Urinary bladder (tissue), 3 donors: ENCODE measurements at regions not wholly inside any gene's neighbourhood (a gene's known extent, or its start where the extent isn't known, plus 50 kb on each side); places are given as distances from the start of the nearest gene placed in this dataset.

Experiments used
- DNase-seq: peaks from one replicate; pipeline ENCODE4 v3.0.0-alpha.2; 2015; ENCODE audit errors: extremely low spot score
- H3K27ac ChIP-seq: one replicate; pipeline ENCODE4 v1.5.1; 2013; ENCODE audit warnings: low read depth, mild to moderate bottlenecking, moderate library complexity
- H3K36me3 ChIP-seq: one replicate; pipeline ENCODE4 v1.6.1; 2013; ENCODE audit warnings: mild to moderate bottlenecking, moderate library complexity; ENCODE audit not compliant: insufficient read depth
- H3K4me1 ChIP-seq: one replicate; pipeline ENCODE4 v1.6.1; 2013; ENCODE audit warnings: mild to moderate bottlenecking, moderate library complexity; ENCODE audit not compliant: insufficient read depth
- H3K4me3 ChIP-seq: one replicate; pipeline ENCODE4 v1.5.1; 2013; ENCODE audit warnings: low read depth, low read length
- WGBS: extraction: QIAGEN DNeasy Blood & Tissue Kit; methylation state at CpG from one replicate; pipeline ENCODE4 v1.1.7; 2013; 5-methylcytosine and 5-hydroxymethylcytosine counted together
- donor health status: healthy with polysubstance abuse.
- donor health status: healthy.

DNA sequence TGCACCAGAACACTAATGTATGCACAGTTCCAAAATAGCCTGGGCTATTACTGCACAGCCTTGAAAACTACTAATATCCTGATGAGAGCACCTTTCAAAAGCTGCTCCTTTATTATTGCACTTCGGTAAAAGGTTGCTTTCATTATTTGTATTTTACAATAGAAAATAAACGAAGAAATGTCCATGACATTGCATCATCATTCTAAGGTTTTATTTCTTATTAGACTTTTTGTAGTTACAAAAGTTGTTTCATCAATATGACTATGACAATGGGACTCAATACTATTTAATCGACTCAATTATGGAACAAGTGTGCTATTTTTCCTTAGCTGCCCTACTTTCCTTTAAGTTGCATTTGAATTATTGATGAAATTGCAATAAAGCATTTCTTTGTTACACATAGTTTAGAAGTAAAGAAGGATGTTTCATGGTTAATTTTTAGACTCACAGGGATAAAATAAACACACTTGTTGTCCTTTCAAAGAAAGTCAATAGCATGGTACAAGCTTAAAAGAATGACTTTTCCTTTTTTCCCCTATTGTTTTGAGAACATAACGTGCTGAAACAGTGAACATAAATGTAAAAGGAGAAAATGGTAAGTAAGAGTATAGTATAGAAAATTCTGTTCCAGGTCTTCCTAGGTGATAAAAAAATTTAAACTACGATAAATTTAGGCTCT lies 407.6 kb downstream of the BCAT1 start:
- H3K4me3 ChIP-seq = no peak overlapping the region
- 79% methylated on average over 5 of the region's 5 CpGs for WGBS
- no peak overlapping the region for H3K27ac ChIP-seq
- H3K36me3 ChIP-seq = no peaks in the 10 kb centered on the region
- H3K4me1 ChIP-seq = no peaks in the 10 kb centered on the region
- no peak for DNase-seq

- 86% methylated on average over 3 of the region's 3 CpGs for WGBS
- no peak overlapping the region for H3K4me3 ChIP-seq
- no peaks in the 10 kb centered on the region for H3K4me1 ChIP-seq
- no peak overlapping the region for H3K27ac ChIP-seq
- H3K36me3 ChIP-seq = no peaks in the 10 kb centered on the region
- no peak for DNase-seq
These were observed 409.3 kb downstream of the BCAT1 start for GRCh38 chr12:24539646-24540045.

- Histone ChIP-seq H3K4me3 (no peak overlapping the region), H3K36me3 (no peaks in the 10 kb centered on the region), H3K27ac (peak overlapping the region; percentile 32), H3K4me1 (no peaks in the 10 kb centered on the region)
- WGBS = 64% methylated on average over 3 of the region's 3 CpGs
- no peak for DNase-seq
These were observed 411.6 kb downstream of the BCAT1 start for GRCh38 chr12:24537083-24537860.

DNA sequence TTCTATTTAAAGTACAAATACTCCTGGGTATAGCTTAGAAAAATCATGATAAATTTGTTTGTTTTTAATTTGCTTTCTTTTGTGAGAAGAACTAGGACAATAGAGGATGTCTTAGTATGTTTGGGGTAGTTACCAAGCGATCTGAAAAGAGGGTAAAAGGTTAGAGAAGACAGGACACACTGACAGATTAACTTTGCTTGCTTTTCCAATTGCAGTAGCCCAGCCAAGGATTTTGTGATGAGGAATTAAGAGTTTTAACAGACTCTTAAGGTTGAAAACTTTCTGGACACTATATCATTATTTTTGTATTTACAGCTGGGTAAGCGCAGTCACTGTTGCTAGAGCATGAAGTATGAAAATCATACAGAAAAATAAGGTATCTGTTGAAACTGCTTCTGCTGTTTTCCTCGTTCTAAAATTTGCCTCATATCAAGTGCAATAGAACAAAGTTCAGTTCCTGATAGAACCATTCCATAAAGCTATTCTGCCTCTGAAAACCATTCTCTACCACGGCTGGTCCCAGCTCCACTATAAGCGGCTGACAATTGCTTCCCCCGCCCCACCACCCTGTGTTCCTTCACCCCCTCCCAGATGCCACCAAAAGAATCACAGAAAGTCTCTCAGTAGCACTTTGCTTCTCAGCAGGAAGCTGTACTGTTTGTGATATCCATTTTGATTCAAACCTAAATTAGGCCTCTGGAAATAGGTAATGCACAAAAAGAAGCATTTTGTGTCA lies 413.4 kb downstream of the BCAT1 start:
- H3K4me3 ChIP-seq = no peak overlapping the region
- 59% methylated on average over 6 of the region's 6 CpGs for WGBS
- no peak for DNase-seq
- no peaks in the 10 kb centered on the region for H3K36me3 ChIP-seq
- no peaks in the 10 kb centered on the region for H3K4me1 ChIP-seq
- H3K27ac ChIP-seq = peak overlapping the region; percentile 59

DNA sequence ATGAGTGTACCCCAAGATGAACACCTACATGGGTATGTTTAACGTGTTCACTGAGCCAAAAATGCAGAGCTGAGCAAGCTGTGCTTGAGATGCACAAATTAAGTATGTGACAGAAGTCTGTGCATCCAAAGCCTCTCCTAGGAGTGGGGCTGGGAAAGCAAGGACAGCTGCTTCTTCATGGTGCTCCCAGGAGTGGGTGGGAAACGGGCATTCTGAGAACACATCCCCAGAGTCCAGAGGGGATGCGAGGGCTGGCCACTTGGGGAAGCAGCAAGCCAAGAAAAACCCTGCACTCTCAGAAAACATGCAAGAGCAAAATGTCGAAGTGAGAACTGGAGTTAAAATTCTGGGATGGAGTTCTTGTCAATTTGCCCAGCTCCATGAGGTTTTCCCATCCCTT lies 414.3 kb downstream of the BCAT1 start:
- 54% methylated on average over 4 of the region's 4 CpGs for WGBS
- H3K36me3 ChIP-seq = no peaks in the 10 kb centered on the region
- no peak for DNase-seq
- H3K4me1 ChIP-seq = no peaks in the 10 kb centered on the region
- H3K27ac ChIP-seq = peak overlapping the region; percentile 27
- H3K4me3 ChIP-seq = no peak overlapping the region

GRCh38 chr12:24533716-24534352 lies 415.1 kb downstream of the BCAT1 start:
- no peak for DNase-seq
- no peak overlapping the region for H3K27ac ChIP-seq
- no peaks in the 10 kb centered on the region for H3K4me1 ChIP-seq
- 96% methylated on average over 3 of the region's 3 CpGs for WGBS
- H3K4me3 ChIP-seq = no peak overlapping the region
- H3K36me3 ChIP-seq = no peaks in the 10 kb centered on the region

DNA sequence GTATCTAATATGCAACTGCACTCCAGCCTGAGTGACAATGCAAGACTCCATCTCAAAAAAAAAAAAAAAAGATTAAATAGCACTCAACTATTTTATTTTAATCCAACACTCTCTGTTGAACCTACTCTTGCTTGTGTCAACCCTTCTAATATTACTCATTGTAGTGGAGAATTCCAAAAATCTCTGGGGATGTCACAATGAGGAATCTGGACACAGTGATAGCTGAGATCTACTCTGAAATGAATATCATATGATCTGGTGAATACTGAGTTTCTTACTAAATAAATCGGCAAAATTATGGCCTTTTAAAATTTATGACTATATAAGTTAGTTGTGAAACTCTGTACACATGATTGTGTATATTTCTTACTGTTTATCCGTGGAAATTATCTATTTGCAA lies 418.2 kb downstream of the BCAT1 start:
- no peak overlapping the region for H3K4me3 ChIP-seq
- H3K36me3 ChIP-seq = no peaks in the 10 kb centered on the region
- DNase-seq = no peak
- no peak overlapping the region for H3K27ac ChIP-seq
- WGBS = 53% methylated on average over 2 of the region's 2 CpGs
- no peaks in the 10 kb centered on the region for H3K4me1 ChIP-seq

GRCh38 chr12:24527102-24527501 lies 421.8 kb downstream of the BCAT1 start:
- Histone ChIP-seq H3K36me3 (no peaks in the 10 kb centered on the region), H3K4me3 (no peak overlapping the region), H3K4me1 (no peaks in the 10 kb centered on the region), H3K27ac (no peak overlapping the region)
- DNase-seq = no peak

GRCh38 chr12:24522736-24523135 lies 426.2 kb downstream of the BCAT1 start:
- DNase-seq = no peak
- H3K36me3 ChIP-seq = no peaks in the 10 kb centered on the region
- no peak overlapping the region for H3K27ac ChIP-seq
- no peak overlapping the region for H3K4me3 ChIP-seq
- no peaks in the 10 kb centered on the region for H3K4me1 ChIP-seq
- 94% methylated on average over 1 of the region's 1 CpG for WGBS

DNA sequence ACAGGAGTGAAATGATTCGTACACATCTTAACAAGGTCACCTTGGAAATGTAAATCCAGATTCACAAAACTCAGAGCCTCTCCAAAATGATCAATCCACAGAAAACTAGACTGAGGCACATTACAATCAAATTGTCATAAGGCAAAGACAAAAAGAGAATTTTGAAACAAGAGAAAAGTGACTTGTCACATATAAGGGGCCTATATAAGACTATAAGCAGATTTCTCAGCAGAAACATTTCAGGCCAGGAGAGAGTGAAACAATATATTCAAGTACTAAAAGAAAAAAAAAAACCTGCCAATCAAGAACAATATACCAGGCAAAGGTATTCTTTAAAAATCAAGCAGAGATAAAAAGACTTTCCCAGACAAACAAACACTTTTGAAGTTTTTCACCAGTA lies 429.1 kb downstream of the BCAT1 start:
- Histone ChIP-seq H3K4me3 (no peak overlapping the region), H3K4me1 (no peaks in the 10 kb centered on the region), H3K27ac (no peak overlapping the region), H3K36me3 (no peaks in the 10 kb centered on the region)
- WGBS = 95% methylated on average over 1 of the region's 1 CpG
- DNase-seq = no peak

DNA sequence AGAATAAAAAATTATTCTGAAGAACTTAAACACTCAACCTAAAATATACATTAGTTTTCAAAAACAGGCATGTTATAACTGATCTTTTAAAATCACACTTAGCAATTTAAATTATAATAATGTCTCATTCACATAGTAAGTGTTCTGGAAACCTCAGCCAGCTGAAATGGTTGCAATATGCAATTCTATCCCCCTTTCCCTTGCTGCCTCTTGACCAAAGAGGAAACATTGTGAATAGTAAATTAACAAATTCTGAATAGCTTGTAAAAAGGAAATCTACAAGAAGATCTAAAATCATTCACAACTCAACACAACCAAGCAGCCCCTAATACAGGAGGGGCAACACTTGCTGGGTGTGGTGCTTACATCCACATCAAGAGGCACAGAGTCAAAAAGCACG lies 431.9 kb downstream of the BCAT1 start:
- no peaks in the 10 kb centered on the region for H3K4me1 ChIP-seq
- no peak for DNase-seq
- H3K36me3 ChIP-seq = peaks cover 2% of the 10 kb centered on the region
- WGBS = 79% methylated on average over 1 of the region's 1 CpG
- H3K27ac ChIP-seq = no peak overlapping the region
- H3K4me3 ChIP-seq = no peak overlapping the region

DNA sequence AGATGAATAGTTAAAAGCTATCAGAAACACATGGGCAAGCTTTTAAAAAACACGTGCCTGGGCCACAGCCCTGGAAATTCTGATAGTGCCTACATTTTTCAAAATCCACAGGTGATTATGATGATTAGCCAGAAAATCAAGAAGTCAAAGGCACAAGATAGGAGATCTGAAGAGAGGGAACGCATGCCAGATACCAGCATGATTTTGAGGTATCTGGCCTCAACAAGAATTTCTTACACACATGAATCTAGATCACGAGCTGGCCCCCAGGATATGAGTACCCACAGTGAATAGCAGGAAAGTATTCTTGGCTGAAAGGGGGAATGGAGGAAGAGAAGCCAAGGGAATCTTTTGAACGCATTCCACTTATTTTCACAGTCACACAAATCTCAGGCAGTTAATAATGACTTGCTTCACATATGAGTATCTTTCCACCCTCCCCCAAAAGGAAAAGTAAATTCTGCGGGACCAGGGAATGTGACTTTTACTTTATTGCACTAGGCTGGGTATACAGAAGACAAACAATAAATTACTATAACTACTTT lies 438.2 kb downstream of the BCAT1 start:
- 75% methylated on average over 5 of the region's 5 CpGs for WGBS
- no peak overlapping the region for H3K27ac ChIP-seq

GRCh38 chr12:24507827-24508226 lies 441.1 kb downstream of the BCAT1 start:
- H3K4me1 ChIP-seq = no peaks in the 10 kb centered on the region
- H3K4me3 ChIP-seq = no peak overlapping the region
- no peak for DNase-seq
- no peaks in the 10 kb centered on the region for H3K36me3 ChIP-seq
- no peak overlapping the region for H3K27ac ChIP-seq
- 98% methylated on average over 2 of the region's 2 CpGs for WGBS

More for the DNA sequence above, 438.2 kb downstream of the BCAT1 start:
- Histone ChIP-seq H3K36me3 (peaks cover 2% of the 10 kb centered on the region), H3K4me3 (no peak overlapping the region), H3K4me1 (no peaks in the 10 kb centered on the region)
- no peak for DNase-seq
